Ascending aorta (tissue), 2 donors: ENCODE measurements at regions not wholly inside any gene's neighbourhood (a gene's known extent, or its start where the extent isn't known, plus 50 kb on each side); places are given as distances from the start of the nearest gene placed in this dataset.

ENCODE experiments used
- DNase-seq, 2 donors: peaks; one replicate each; pipeline ENCODE4 v3.0.0-alpha.2; 2019; ENCODE audit warnings: low spot score in 2 of 2
- H3K27ac ChIP-seq, 2 donors: fragments of 200-600 bp; sonication (generic); one replicate each; pipeline ENCODE4 v1.5.1; 2016 to 2017; ENCODE audit warnings: mild to moderate bottlenecking in 1 of 2
- H3K27me3 ChIP-seq: fragments of 200-600 bp; sonication (generic); one replicate; pipeline ENCODE4 v1.5.1; 2017
- H3K36me3 ChIP-seq, 2 donors: fragments of 200-600 bp; sonication (generic); one replicate each; pipeline ENCODE4 v1.5.1; 2016
- H3K4me1 ChIP-seq, 2 donors: fragments of 200-600 bp; sonication (generic); one replicate each; pipeline ENCODE4 v1.5.1; 2016 to 2017; ENCODE audit warnings: mild to moderate bottlenecking in 1 of 2
- H3K4me3 ChIP-seq, 2 donors: fragments of 200-600 bp; sonication (generic); one replicate each; pipeline ENCODE4 v1.5.1; 2016 to 2017; ENCODE audit warnings: mild to moderate bottlenecking in 1 of 2
- H3K9me3 ChIP-seq, 2 donors: fragments of 200-600 bp; sonication (generic); one replicate each; pipeline ENCODE4 v1.5.1; 2016
- CTCF ChIP-seq, 3 experiments: fragments of 200-600 bp in 2 of 3; fragments of 450-650 bp in 1 of 3; sonication (generic) in 2 of 3; IDR thresholded peaks; one replicate each; pipeline ENCODE4 v1.5.1; 2016 to 2019; ENCODE audit warnings: antibody characterized with exemption in 3 of 3, mild to moderate bottlenecking in 1 of 3, moderate library complexity in 1 of 3
- intact Hi-C: fragments of 100-400 bp; cut with DNase I; formaldehyde crosslinking; loops from one replicate; pipeline ENCODE4 v1.15.1; 2023

- Histone ChIP-seq H3K9me3 (peaks cover 0 to 11% of the 10 kb centered on the region in 2 donors), H3K4me3 (no peak overlapping the region), H3K4me1 (peaks cover 0 to 2% of the 10 kb centered on the region in 2 donors), H3K27ac (no peak overlapping the region), H3K27me3 (no peaks in the 10 kb centered on the region), H3K36me3 (no peaks in the 10 kb centered on the region)
- no peak for DNase-seq
- intact Hi-C loops = no loop called here
- TF ChIP-seq CTCF (IDR thresholded peaks at IDR 0.05) = no peak
These were observed 63.1 kb upstream of the ITGA6 start for GRCh38 chr2:172364261-172364660.

- Histone ChIP-seq H3K27ac (no peak overlapping the region), H3K4me3 (no peak overlapping the region), H3K27me3 (no peaks in the 10 kb centered on the region), H3K36me3 (no peaks in the 10 kb centered on the region), H3K4me1 (no peaks in the 10 kb centered on the region), H3K9me3 (peaks cover 0 to 14% of the 10 kb centered on the region in 2 donors)
- no peak for DNase-seq
- no peak for TF ChIP-seq CTCF (IDR thresholded peaks at IDR 0.05)
- intact Hi-C loops = no loop called here
These were observed 60.7 kb upstream of the ITGA6 start for GRCh38 chr2:172366596-172367150.

GRCh38 chr2:172370821-172371455 is 56.4 kb upstream of the ITGA6 start:
- Histone ChIP-seq H3K27me3 (no peaks in the 10 kb centered on the region), H3K4me1 (no peaks in the 10 kb centered on the region), H3K4me3 (no peak overlapping the region), H3K9me3 (peaks cover 0 to 14% of the 10 kb centered on the region in 2 donors), H3K27ac (no peak overlapping the region), H3K36me3 (no peaks in the 10 kb centered on the region)
- intact Hi-C loops = no loop called here
- DNase-seq = no peak
- no peak for TF ChIP-seq CTCF (IDR thresholded peaks at IDR 0.05)

GRCh38 chr2:172372436-172372835 is 55.0 kb upstream of the ITGA6 start:
- H3K9me3 ChIP-seq = peaks cover 0 to 14% of the 10 kb centered on the region in 2 donors
- no peak for TF ChIP-seq CTCF (IDR thresholded peaks at IDR 0.05)
- no peaks in the 10 kb centered on the region for H3K27me3 ChIP-seq
- no peaks in the 10 kb centered on the region for H3K4me1 ChIP-seq
- no peak for DNase-seq
- no peaks in the 10 kb centered on the region for H3K36me3 ChIP-seq
- no peak overlapping the region for H3K27ac ChIP-seq
- no peak overlapping the region for H3K4me3 ChIP-seq
- intact Hi-C loops = no loop called here

- Histone ChIP-seq H3K4me3 (no peak overlapping the region), H3K27ac (no peak overlapping the region), H3K4me1 (no peaks in the 10 kb centered on the region), H3K9me3 (peaks cover 0 to 14% of the 10 kb centered on the region in 2 donors), H3K27me3 (no peaks in the 10 kb centered on the region), H3K36me3 (no peaks in the 10 kb centered on the region)
- TF ChIP-seq CTCF (IDR thresholded peaks at IDR 0.05) = no peak
- intact Hi-C loops = no loop called here
- no peak for DNase-seq
These were observed 54.3 kb upstream of the ITGA6 start for GRCh38 chr2:172373076-172373475.
